ENCODE measurements at regions not wholly inside any gene's neighbourhood (a gene's known extent, or its start where the extent isn't known, plus 50 kb on each side); places are given as distances from the start of the nearest gene placed in this dataset.

GRCh38 chr17:79478051-79478461, 132.8 kb downstream of the RBFOX3 start:
- Histone ChIP-seq H4K20me1 (ENCODE audit: insufficient read depth, low read length, poor library complexity, severe bottlenecking) (no peaks in the 10 kb centered on the region), H3K79me2 (ENCODE audit: insufficient read depth, low read length) (no peaks in the 10 kb centered on the region), H3K9me2 (replicated peaks; ENCODE audit: low read depth, low read length) (no peaks in the 10 kb centered on the region), H3F3A (ENCODE audit: low read depth) (no peaks in the 10 kb centered on the region), H3K4me3 (ENCODE audit: low read length, poor library complexity, severe bottlenecking) (no peak overlapping the region), H2AFZ (ENCODE audit: low read length) (no peak overlapping the region), H3K36me3 (ENCODE audit: insufficient read depth, low read length) (no peaks in the 10 kb centered on the region), H3K4me2 (ENCODE audit: low read depth, low read length, poor library complexity, severe bottlenecking) (no peak overlapping the region), H3K9ac (ENCODE audit: low read depth, low read length, poor library complexity, severe bottlenecking) (no peak overlapping the region), H3K9me3 (ENCODE audit: insufficient read depth, low read depth, low read length) (no peaks in the 10 kb centered on the region), H3K4me1 (ENCODE audit: insufficient read depth, low read length, poor library complexity, severe bottlenecking) (no peaks in the 10 kb centered on the region), H3K27me3 (ENCODE audit: insufficient read depth, low read length, poor library complexity, severe bottlenecking) (no peaks in the 10 kb centered on the region)
- TF ChIP-seq EZH2phosphoT487 (IDR thresholded peaks at IDR 0.05; ENCODE audit: borderline replicate concordance), result no peak
- TF ChIP-seq CTCF (conservative IDR thresholded peaks at IDR 0.05; ENCODE audit: low read length), result no peak

- Histone ChIP-seq H3K36me3 (ENCODE audit: insufficient read depth, low read length) (no peaks in the 10 kb centered on the region), H3K4me1 (ENCODE audit: insufficient read depth, low read length, poor library complexity, severe bottlenecking) (no peaks in the 10 kb centered on the region), H3K79me2 (ENCODE audit: insufficient read depth, low read length) (no peaks in the 10 kb centered on the region), H3K9me2 (replicated peaks; ENCODE audit: low read depth, low read length) (no peaks in the 10 kb centered on the region), H4K20me1 (ENCODE audit: insufficient read depth, low read length, poor library complexity, severe bottlenecking) (no peaks in the 10 kb centered on the region), H3K4me3 (ENCODE audit: low read length, poor library complexity, severe bottlenecking) (no peak overlapping the region), H2AFZ (ENCODE audit: low read length) (no peak overlapping the region), H3K9me3 (ENCODE audit: insufficient read depth, low read depth, low read length) (no peaks in the 10 kb centered on the region), H3K27me3 (ENCODE audit: insufficient read depth, low read length, poor library complexity, severe bottlenecking) (no peaks in the 10 kb centered on the region), H3K9ac (ENCODE audit: low read depth, low read length, poor library complexity, severe bottlenecking) (no peak overlapping the region), H3K4me2 (ENCODE audit: low read depth, low read length, poor library complexity, severe bottlenecking) (no peak overlapping the region), H3F3A (ENCODE audit: low read depth) (no peaks in the 10 kb centered on the region)
- TF ChIP-seq EZH2phosphoT487 (IDR thresholded peaks at IDR 0.05; ENCODE audit: borderline replicate concordance) (no peak), CTCF (conservative IDR thresholded peaks at IDR 0.05; ENCODE audit: low read length) (no peak)
Observed at GRCh38 chr17:79476074-79476652, 134.7 kb downstream of the RBFOX3 start.

- no peaks in the 10 kb centered on the region for H3K9me3 ChIP-seq (ENCODE audit: insufficient read depth, low read depth, low read length)
- H3K36me3 ChIP-seq (ENCODE audit: insufficient read depth, low read length), result no peaks in the 10 kb centered on the region
- H3F3A ChIP-seq (ENCODE audit: low read depth), result no peaks in the 10 kb centered on the region
- TF ChIP-seq EZH2phosphoT487 (IDR thresholded peaks at IDR 0.05; ENCODE audit: borderline replicate concordance), result no peak
- TF ChIP-seq CTCF (conservative IDR thresholded peaks at IDR 0.05; ENCODE audit: low read length), result no peak
- H3K9ac ChIP-seq (ENCODE audit: low read depth, low read length, poor library complexity, severe bottlenecking), result no peak overlapping the region
- H3K79me2 ChIP-seq (ENCODE audit: insufficient read depth, low read length), result no peaks in the 10 kb centered on the region
- no peak overlapping the region for H3K4me2 ChIP-seq (ENCODE audit: low read depth, low read length, poor library complexity, severe bottlenecking)
- H3K9me2 ChIP-seq (replicated peaks; ENCODE audit: low read depth, low read length), result no peaks in the 10 kb centered on the region
- no peak overlapping the region for H3K4me3 ChIP-seq (ENCODE audit: low read length, poor library complexity, severe bottlenecking)
- no peaks in the 10 kb centered on the region for H3K4me1 ChIP-seq (ENCODE audit: insufficient read depth, low read length, poor library complexity, severe bottlenecking)
- H2AFZ ChIP-seq (ENCODE audit: low read length), result no peak overlapping the region
- H4K20me1 ChIP-seq (ENCODE audit: insufficient read depth, low read length, poor library complexity, severe bottlenecking), result no peaks in the 10 kb centered on the region
- no peaks in the 10 kb centered on the region for H3K27me3 ChIP-seq (ENCODE audit: insufficient read depth, low read length, poor library complexity, severe bottlenecking)
Observed at GRCh38 chr17:79473876-79474440, 136.9 kb downstream of the RBFOX3 start.
